ENCODE measurements at regions not wholly inside any gene's neighbourhood (a gene's known extent, or its start where the extent isn't known, plus 50 kb on each side); places are given as distances from the start of the nearest gene placed in this dataset.

GRCh38 chr22:22358686-22359085 lies 114.1 kb downstream of the VPREB1 start:
- TF ChIP-seq CTCF (IDR thresholded peaks at IDR 0.05; ENCODE audit: low read depth, low read length, missing input control) (no peak), YY1 (IDR thresholded peaks at IDR 0.05) (no peak), MAX (IDR thresholded peaks at IDR 0.05) (no peak), REST (IDR thresholded peaks at IDR 0.05) (no peak), JUND (IDR thresholded peaks at IDR 0.05) (no peak), FOXA1 (IDR thresholded peaks at IDR 0.05) (no peak), RXRA (IDR thresholded peaks at IDR 0.05) (no peak), HNF4A (conservative IDR thresholded peaks at IDR 0.05) (no peak), RAD21 (IDR thresholded peaks at IDR 0.05) (no peak)
